ENCODE measurements at regions not wholly inside any gene's neighbourhood (a gene's known extent, or its start where the extent isn't known, plus 50 kb on each side); places are given as distances from the start of the nearest gene placed in this dataset.

GRCh38 chr5:42066131-42066530 lies 141.1 kb downstream of the FBXO4 start:
- TF ChIP-seq SPI1 (IDR thresholded peaks at IDR 0.05; ENCODE audit: low read depth, low read length) (no peak), TAF1 (IDR thresholded peaks at IDR 0.05; ENCODE audit: low read depth, low read length) (no peak), POLR2A (IDR thresholded peaks at IDR 0.05; ENCODE audit: low read depth, low read length) (no peak), POLR2AphosphoS5 (IDR thresholded peaks at IDR 0.05; ENCODE audit: low read depth, low read length) (no peak)

All from GM12891 (cell line).